ENCODE measurements at regions not wholly inside any gene's neighbourhood (a gene's known extent, or its start where the extent isn't known, plus 50 kb on each side); places are given as distances from the start of the nearest gene placed in this dataset.

DNA sequence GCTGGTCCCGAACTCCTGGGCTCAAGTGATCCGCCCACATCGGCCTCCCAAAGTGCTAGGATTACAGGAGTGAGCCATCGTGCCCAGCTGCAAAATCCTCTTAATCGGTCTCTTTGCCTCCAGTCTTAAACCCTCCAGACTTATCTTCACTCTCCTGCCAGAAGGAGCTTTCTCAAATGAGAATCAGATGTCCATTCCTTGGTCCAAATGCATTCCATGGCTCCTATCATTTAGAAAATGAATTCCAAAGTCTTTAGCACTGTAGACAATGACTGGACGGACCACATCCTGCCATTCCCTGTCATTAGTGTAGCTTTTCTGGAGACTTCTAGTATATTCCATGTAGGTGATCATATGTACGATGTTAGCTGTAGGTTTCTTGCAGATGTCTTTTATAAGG, 141.9 kb downstream of the ID4 start:
- H3K9ac ChIP-seq (ENCODE audit: low read depth, low read length): no peak overlapping the region
- H3K27me3 ChIP-seq (ENCODE audit: insufficient read depth, low read length): no peaks in the 10 kb centered on the region
- no peaks in the 10 kb centered on the region for H3K9me3 ChIP-seq (ENCODE audit: insufficient read depth, low read depth, low read length)
- no peak overlapping the region for H3K4me3 ChIP-seq (ENCODE audit: low read length)
- H3K27ac ChIP-seq (ENCODE audit: low read length): no peak overlapping the region
- H3K36me3 ChIP-seq (ENCODE audit: insufficient read depth, low read depth, low read length): no peaks in the 10 kb centered on the region
- H3K4me1 ChIP-seq (ENCODE audit: insufficient read depth, low read length): no peaks in the 10 kb centered on the region

GRCh38 chr6:19979986-19980385, 142.8 kb downstream of the ID4 start:
- no peaks in the 10 kb centered on the region for H3K9me3 ChIP-seq (ENCODE audit: insufficient read depth, low read depth, low read length)
- no peak overlapping the region for H3K4me3 ChIP-seq (ENCODE audit: low read length)
- H3K4me1 ChIP-seq (ENCODE audit: insufficient read depth, low read length): no peaks in the 10 kb centered on the region
- no peaks in the 10 kb centered on the region for H3K27me3 ChIP-seq (ENCODE audit: insufficient read depth, low read length)
- no peak overlapping the region for H3K9ac ChIP-seq (ENCODE audit: low read depth, low read length)
- H3K36me3 ChIP-seq (ENCODE audit: insufficient read depth, low read depth, low read length): no peaks in the 10 kb centered on the region
- H3K27ac ChIP-seq (ENCODE audit: low read length): no peak overlapping the region

GRCh38 chr6:19983374-19983773, 146.2 kb downstream of the ID4 start:
- Histone ChIP-seq H3K27me3 (ENCODE audit: insufficient read depth, low read length) (no peaks in the 10 kb centered on the region), H3K9me3 (ENCODE audit: insufficient read depth, low read depth, low read length) (no peaks in the 10 kb centered on the region), H3K4me3 (ENCODE audit: low read length) (no peak overlapping the region), H3K27ac (ENCODE audit: low read length) (no peak overlapping the region), H3K36me3 (ENCODE audit: insufficient read depth, low read depth, low read length) (no peaks in the 10 kb centered on the region), H3K9ac (ENCODE audit: low read depth, low read length) (no peak overlapping the region), H3K4me1 (ENCODE audit: insufficient read depth, low read length) (no peaks in the 10 kb centered on the region)

GRCh38 chr6:19986691-19987438, 149.7 kb downstream of the ID4 start:
- no peaks in the 10 kb centered on the region for H3K4me1 ChIP-seq (ENCODE audit: insufficient read depth, low read length)
- no peak overlapping the region for H3K4me3 ChIP-seq (ENCODE audit: low read length)
- no peaks in the 10 kb centered on the region for H3K36me3 ChIP-seq (ENCODE audit: insufficient read depth, low read depth, low read length)
- H3K9ac ChIP-seq (ENCODE audit: low read depth, low read length): no peak overlapping the region
- H3K27ac ChIP-seq (ENCODE audit: low read length): no peak overlapping the region
- H3K9me3 ChIP-seq (ENCODE audit: insufficient read depth, low read depth, low read length): no peaks in the 10 kb centered on the region
- no peaks in the 10 kb centered on the region for H3K27me3 ChIP-seq (ENCODE audit: insufficient read depth, low read length)

GRCh38 chr6:19988555-19988954, 151.4 kb downstream of the ID4 start:
- H3K27me3 ChIP-seq (ENCODE audit: insufficient read depth, low read length): no peaks in the 10 kb centered on the region
- H3K27ac ChIP-seq (ENCODE audit: low read length): no peak overlapping the region
- H3K36me3 ChIP-seq (ENCODE audit: insufficient read depth, low read depth, low read length): no peaks in the 10 kb centered on the region
- H3K9ac ChIP-seq (ENCODE audit: low read depth, low read length): no peak overlapping the region
- no peak overlapping the region for H3K4me3 ChIP-seq (ENCODE audit: low read length)
- no peaks in the 10 kb centered on the region for H3K9me3 ChIP-seq (ENCODE audit: insufficient read depth, low read depth, low read length)
- no peaks in the 10 kb centered on the region for H3K4me1 ChIP-seq (ENCODE audit: insufficient read depth, low read length)

GRCh38 chr6:19991176-19991575, 154.0 kb downstream of the ID4 start:
- Histone ChIP-seq H3K27ac (ENCODE audit: low read length) (no peak overlapping the region), H3K9me3 (ENCODE audit: insufficient read depth, low read depth, low read length) (no peaks in the 10 kb centered on the region), H3K36me3 (ENCODE audit: insufficient read depth, low read depth, low read length) (no peaks in the 10 kb centered on the region), H3K27me3 (ENCODE audit: insufficient read depth, low read length) (no peaks in the 10 kb centered on the region), H3K4me1 (ENCODE audit: insufficient read depth, low read length) (0 out of 2 replicates have a peak, but pooled peaks cover 2% of the 10 kb centered on the region), H3K9ac (ENCODE audit: low read depth, low read length) (no peak overlapping the region), H3K4me3 (ENCODE audit: low read length) (no peak overlapping the region)

DNA sequence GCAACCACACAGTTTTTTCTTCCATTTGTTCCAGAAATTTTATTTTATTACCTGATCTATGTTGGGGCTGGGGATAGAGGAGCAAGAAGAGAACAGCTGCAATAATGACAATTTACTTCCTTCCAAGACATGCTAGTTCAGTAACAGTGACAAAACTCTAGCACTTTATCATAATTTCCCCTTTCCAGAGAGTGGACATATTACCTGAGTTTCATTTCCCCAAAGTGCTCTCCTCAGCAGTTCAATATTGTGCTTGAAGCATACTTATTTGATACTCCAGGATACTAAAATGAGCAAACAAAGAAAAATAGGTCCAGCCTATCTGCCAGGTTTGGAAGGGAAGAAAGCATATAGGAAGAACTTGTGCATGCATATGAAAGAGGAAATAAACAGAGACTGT, 157.7 kb downstream of the ID4 start:
- no peak overlapping the region for H3K4me3 ChIP-seq (ENCODE audit: low read length)
- no peak overlapping the region for H3K27ac ChIP-seq (ENCODE audit: low read length)
- H3K9ac ChIP-seq (ENCODE audit: low read depth, low read length): no peak overlapping the region
- no peaks in the 10 kb centered on the region for H3K27me3 ChIP-seq (ENCODE audit: insufficient read depth, low read length)
- H3K9me3 ChIP-seq (ENCODE audit: insufficient read depth, low read depth, low read length): no peaks in the 10 kb centered on the region
- no peaks in the 10 kb centered on the region for H3K36me3 ChIP-seq (ENCODE audit: insufficient read depth, low read depth, low read length)
- H3K4me1 ChIP-seq (ENCODE audit: insufficient read depth, low read length): 0 out of 2 replicates have a peak, but pooled peaks cover 2% of the 10 kb centered on the region

DNA sequence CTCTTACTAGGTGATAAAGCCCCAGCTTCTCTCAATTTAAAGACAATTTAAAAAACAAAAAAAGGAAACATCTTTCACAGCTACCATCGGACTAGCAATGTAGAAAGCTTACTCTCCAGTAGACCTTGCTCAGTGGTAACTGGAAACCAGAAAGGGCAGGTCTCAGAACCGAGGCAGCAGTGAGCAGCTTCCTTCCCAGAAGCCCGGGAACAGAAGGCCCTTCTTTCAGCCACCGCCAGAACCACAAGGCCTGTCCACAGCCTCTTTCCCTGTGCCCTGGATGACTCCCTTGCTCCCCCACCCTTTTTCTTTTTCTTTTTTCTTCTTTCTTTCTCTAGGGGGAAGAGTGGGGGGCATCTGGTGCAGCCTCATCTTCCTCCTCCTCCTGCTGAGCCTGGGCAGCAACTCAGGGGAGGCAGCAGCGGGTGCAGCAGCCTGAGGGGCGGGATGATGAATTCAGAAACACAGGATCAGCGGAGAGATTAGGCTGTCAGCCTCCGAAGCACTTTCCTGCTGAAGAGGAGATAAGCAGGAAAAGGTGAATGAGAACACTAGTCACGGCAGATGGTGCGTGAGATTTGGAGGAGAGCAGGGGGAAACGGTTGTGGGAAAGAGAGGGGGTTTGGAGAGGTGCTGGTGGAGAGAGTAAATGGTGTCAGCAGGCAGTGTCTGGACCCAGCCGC, 158.5 kb downstream of the ID4 start:
- H3K27me3 ChIP-seq (ENCODE audit: insufficient read depth, low read length): no peaks in the 10 kb centered on the region
- H3K4me1 ChIP-seq (ENCODE audit: insufficient read depth, low read length): 0 out of 2 replicates have a peak, but pooled peaks cover 2% of the 10 kb centered on the region
- H3K9me3 ChIP-seq (ENCODE audit: insufficient read depth, low read depth, low read length): no peaks in the 10 kb centered on the region
- no peaks in the 10 kb centered on the region for H3K36me3 ChIP-seq (ENCODE audit: insufficient read depth, low read depth, low read length)
- no peak overlapping the region for H3K27ac ChIP-seq (ENCODE audit: low read length)
- H3K4me3 ChIP-seq (ENCODE audit: low read length): no peak overlapping the region
- H3K9ac ChIP-seq (ENCODE audit: low read depth, low read length): no peak overlapping the region

DNA sequence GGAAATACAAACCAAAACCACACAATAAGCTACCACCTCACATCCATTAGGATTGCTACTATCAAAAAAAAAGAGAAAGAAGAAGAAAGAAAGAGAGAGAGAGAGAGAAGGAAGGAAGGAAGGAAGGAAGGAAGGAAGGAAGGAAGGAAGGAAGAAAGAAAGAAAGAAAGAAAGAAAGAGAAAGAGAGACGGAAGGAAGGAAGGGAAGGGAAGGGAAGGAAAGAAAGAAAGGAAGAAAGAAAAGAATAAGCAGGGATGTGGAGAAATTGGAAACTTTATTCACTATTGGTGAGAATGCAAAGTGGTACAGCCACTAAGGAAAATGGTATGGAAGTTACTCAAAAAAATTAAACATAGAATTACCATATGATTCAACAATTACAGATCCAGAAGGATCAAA, 159.9 kb downstream of the ID4 start:
- no peaks in the 10 kb centered on the region for H3K27me3 ChIP-seq (ENCODE audit: insufficient read depth, low read length)
- H3K4me1 ChIP-seq (ENCODE audit: insufficient read depth, low read length): 0 out of 2 replicates have a peak, but pooled peaks cover 2% of the 10 kb centered on the region
- no peak overlapping the region for H3K27ac ChIP-seq (ENCODE audit: low read length)
- no peaks in the 10 kb centered on the region for H3K36me3 ChIP-seq (ENCODE audit: insufficient read depth, low read depth, low read length)
- H3K9me3 ChIP-seq (ENCODE audit: insufficient read depth, low read depth, low read length): no peaks in the 10 kb centered on the region
- H3K4me3 ChIP-seq (ENCODE audit: low read length): no peak overlapping the region
- H3K9ac ChIP-seq (ENCODE audit: low read depth, low read length): no peak overlapping the region

GRCh38 chr6:19998541-19998940, 161.4 kb downstream of the ID4 start:
- Histone ChIP-seq H3K27me3 (ENCODE audit: insufficient read depth, low read length) (no peaks in the 10 kb centered on the region), H3K36me3 (ENCODE audit: insufficient read depth, low read depth, low read length) (no peaks in the 10 kb centered on the region), H3K27ac (ENCODE audit: low read length) (no peak overlapping the region), H3K9me3 (ENCODE audit: insufficient read depth, low read depth, low read length) (no peaks in the 10 kb centered on the region), H3K4me3 (ENCODE audit: low read length) (no peak overlapping the region), H3K4me1 (ENCODE audit: insufficient read depth, low read length) (0 out of 2 replicates have a peak, but pooled peaks cover 2% of the 10 kb centered on the region), H3K9ac (ENCODE audit: low read depth, low read length) (no peak overlapping the region)

DNA sequence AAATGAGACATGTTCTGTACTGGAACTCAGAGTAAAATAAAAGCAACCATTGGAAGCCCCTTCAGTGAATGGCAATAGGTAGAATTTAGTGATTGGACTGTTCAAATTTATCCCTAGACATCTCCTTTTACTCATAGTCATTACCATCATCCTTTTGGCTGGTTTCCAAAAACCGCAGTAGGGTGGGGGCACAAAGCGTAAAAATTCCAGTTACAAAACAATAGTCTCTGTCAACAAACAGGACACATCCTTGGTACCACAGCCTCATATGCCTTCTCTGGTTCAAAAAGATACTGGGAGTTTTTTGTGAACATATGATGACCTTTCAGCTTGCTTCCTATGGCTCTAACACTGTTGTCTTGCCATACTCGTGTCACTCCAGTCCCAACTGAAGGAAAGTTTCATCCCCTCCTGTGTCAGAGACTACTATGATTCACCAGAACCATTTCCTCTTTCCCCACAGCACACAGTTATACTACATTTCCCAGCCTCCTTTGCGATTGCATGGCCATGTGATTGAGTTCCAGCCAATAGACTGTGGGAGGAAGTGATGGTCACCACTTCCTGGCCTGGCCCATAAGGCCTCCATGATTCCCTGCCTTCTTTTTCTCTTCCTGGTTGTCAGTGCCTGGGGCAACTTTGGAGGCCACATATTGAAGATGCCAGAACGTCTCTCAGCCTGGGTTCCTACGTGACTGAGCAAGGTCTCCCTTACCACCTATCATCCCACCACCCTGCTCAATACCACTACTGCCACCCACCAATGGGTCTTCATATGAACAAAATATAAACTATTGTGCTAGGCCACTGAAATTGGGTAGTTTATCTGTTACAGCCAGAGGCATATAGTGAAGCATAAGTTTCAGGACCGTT, 162.4 kb downstream of the ID4 start:
- no peak overlapping the region for H3K27ac ChIP-seq (ENCODE audit: low read length)
- no peak overlapping the region for H3K4me3 ChIP-seq (ENCODE audit: low read length)
- 0 out of 2 replicates have a peak, but pooled peaks cover 2% of the 10 kb centered on the region for H3K4me1 ChIP-seq (ENCODE audit: insufficient read depth, low read length)
- H3K9me3 ChIP-seq (ENCODE audit: insufficient read depth, low read depth, low read length): no peaks in the 10 kb centered on the region
- H3K36me3 ChIP-seq (ENCODE audit: insufficient read depth, low read depth, low read length): no peaks in the 10 kb centered on the region
- no peaks in the 10 kb centered on the region for H3K27me3 ChIP-seq (ENCODE audit: insufficient read depth, low read length)
- no peak overlapping the region for H3K9ac ChIP-seq (ENCODE audit: low read depth, low read length)

Data from iPS-20b (cell line).